GM12878 (cell line): ENCODE measurements at regions not wholly inside any gene's neighbourhood (a gene's known extent, or its start where the extent isn't known, plus 50 kb on each side); places are given as distances from the start of the nearest gene placed in this dataset.

Experiments
- ATAC-seq: fragments of 200-7000 bp; cut with Tn5 transposase; 3 replicates; pipeline ENCODE4 v1.9.1; 2020; ENCODE audit warnings: mild to moderate bottlenecking, moderate library complexity
- BruUV-seq: library from RNA; stranded (reverse); fragments of 400-500 nt; replicated peaks from 2 replicates; lab custom pipeline; 2021; lab: Mats Ljungman, UMichigan
- CTCF ChIA-PET: fragments of 300-600 bp; sonication (Branson Sonifier 250); formaldehyde crosslinking; extraction: SDS; loops from one replicate; lab custom pipeline; 2021; ENCODE audit warnings: inconsistent platforms; lab: Yijun Ruan, JAX
- POLR2A ChIA-PET: fragments of 350-600 bp; formaldehyde crosslinking; extraction: SDS; loops from one replicate; lab custom pipeline; 2021; ENCODE audit warnings: inconsistent platforms; lab: Charles Lee
- RAD21 ChIA-PET: fragments of 300-600 bp; sonication (Branson Sonifier 250); formaldehyde crosslinking; loops from one replicate; lab custom pipeline; 2023; ENCODE audit warnings: antibody characterized with exemption; ENCODE audit not compliant: unreplicated experiment; lab: Charles Lee
- SMC1A ChIA-PET: fragments of 300-600 bp; sonication (Branson Sonifier 250); formaldehyde crosslinking; loops from one replicate; lab custom pipeline; 2023; ENCODE audit not compliant: unreplicated experiment, uncharacterized antibody; lab: Charles Lee
- DNase-seq: peaks from one replicate; pipeline ENCODE4 v3.0.0-alpha.2; 2011; ENCODE audit warnings: low read depth, low spot score
- FAIRE-seq: peaks from 3 replicates; lab custom pipeline; 2011; peaks lifted over from hg19 to GRCh38; lab: Jason Lieb, UNC
- H2AFZ ChIP-seq: 2 replicates; pipeline ENCODE4 v1.6.0; 2011; ENCODE audit warnings: low read depth, low read length, control low read depth; ENCODE audit not compliant: control insufficient read depth
- H3K27ac ChIP-seq: 2 replicates; pipeline ENCODE4 v1.5.1; 2011; ENCODE audit warnings: control low read depth; ENCODE audit not compliant: control insufficient read depth, insufficient read depth
- H3K27me3 ChIP-seq, 2 experiments: replicated peaks in 1 of 2; 2 replicates each; pipeline versions ENCODE4 v1.6.0 to v1.6.1; 2011; ENCODE audit warnings: low read length in 1 of 2; ENCODE audit not compliant: control insufficient read depth in 2 of 2, insufficient read depth in 2 of 2
- H3K36me3 ChIP-seq, 2 experiments: 2 replicates each; pipeline ENCODE4 v1.5.1; 2011; ENCODE audit warnings: low read length in 1 of 2; ENCODE audit not compliant: control insufficient read depth in 2 of 2, insufficient read depth in 2 of 2
- H3K4me1 ChIP-seq: 2 replicates; pipeline ENCODE4 v1.6.1; 2011; ENCODE audit warnings: mild to moderate bottlenecking, low read length, moderate library complexity, mixed read lengths; ENCODE audit not compliant: control insufficient read depth, insufficient read depth
- H3K4me2 ChIP-seq: 2 replicates; pipeline ENCODE4 v1.6.0; 2011; ENCODE audit warnings: control low read depth; ENCODE audit not compliant: control insufficient read depth, insufficient read depth
- H3K4me3 ChIP-seq: fragments of 200-600 bp; sonication (generic); 2 replicates; pipeline ENCODE4 v1.5.1; 2016
- H3K79me2 ChIP-seq: 2 replicates; pipeline ENCODE4 v1.6.0; 2011; ENCODE audit warnings: low read length; ENCODE audit not compliant: control insufficient read depth, insufficient read depth
- H3K9ac ChIP-seq: 2 replicates; pipeline ENCODE4 v1.8.0; 2011; ENCODE audit warnings: low read length, control low read depth, mixed read lengths; ENCODE audit not compliant: control insufficient read depth, insufficient read depth
- H3K9me3 ChIP-seq: replicated peaks from 3 replicates; pipeline ENCODE4 v1.5.1; 2011; ENCODE audit warnings: mild to moderate bottlenecking, low read length; ENCODE audit not compliant: control insufficient read depth, insufficient read depth
- H4K20me1 ChIP-seq: 2 replicates; pipeline ENCODE4 v1.6.0; 2011; ENCODE audit not compliant: control insufficient read depth, insufficient read depth
- ATF7 ChIP-seq: fragments of 450-650 bp; IDR thresholded peaks from 2 replicates; pipeline ENCODE4 v1.6.1; 2016; ENCODE audit warnings: low read depth, mild to moderate bottlenecking
- BHLHE40 ChIP-seq, 2 experiments: fragments of 450-650 bp in 1 of 2; IDR thresholded peaks; 2 replicates each; pipeline ENCODE4 v1.6.1; 2011 to 2017; ENCODE audit warnings: low read depth in 2 of 2, borderline replicate concordance in 1 of 2, improper control_type of control experiment in 1 of 2, low read length in 1 of 2, mild to moderate bottlenecking in 1 of 2
- BMI1 ChIP-seq: fragments of 450-650 bp; IDR thresholded peaks from 2 replicates; pipeline ENCODE4 v1.6.1; 2016; ENCODE audit warnings: mild to moderate bottlenecking, moderate library complexity, borderline replicate concordance
- EP300 ChIP-seq, 2 experiments: fragments of 150-350 bp in 1 of 2; IDR thresholded peaks; 2 replicates each; pipeline ENCODE4 v1.6.1; 2011 to 2012; ENCODE audit warnings: low read depth in 2 of 2, low read length in 2 of 2, borderline replicate concordance in 1 of 2, improper control_type of control experiment in 1 of 2, inconsistent platforms in 1 of 2; ENCODE audit not compliant: control insufficient read depth in 1 of 2
- MEF2B ChIP-seq: fragments of 450-650 bp; IDR thresholded peaks from 2 replicates; pipeline ENCODE4 v1.6.1; 2018; ENCODE audit warnings: mild to moderate bottlenecking, moderate library complexity; ENCODE audit not compliant: partially characterized antibody, poor library complexity, severe bottlenecking
- RAD51 ChIP-seq: fragments of 450-650 bp; IDR thresholded peaks from 2 replicates; pipeline ENCODE4 v1.6.1; 2016; ENCODE audit warnings: moderate library complexity, mild to moderate bottlenecking, inconsistent platforms
- WGBS: methylation state at CpG from one replicate; pipeline ENCODE4 v1.1.6; 2016; ENCODE audit warnings: low lambda C conversion rate; ENCODE audit not compliant: insufficient replicate concordance, insufficient coverage; ENCODE audit errors: missing lambda C conversion rate; 5-methylcytosine and 5-hydroxymethylcytosine counted together
- in situ Hi-C: fragments of 300-500 bp; cut with MboI; formaldehyde crosslinking; loops from 9 replicates; pipeline ENCODE4 v1.14.3; 2018; ENCODE audit warnings: mixed read lengths
- intact Hi-C: fragments of 100-400 bp; cut with micrococcal nuclease; formaldehyde crosslinking; loops from one replicate; pipeline ENCODE4 v1.14.2; 2022; ENCODE audit not compliant: unreplicated experiment
- TF ChIP-seq, protein P1 (sequence below): IDR thresholded peaks from 2 replicates; pipeline ENCODE4 v1.6.1; 2011; ENCODE audit warnings: low read depth, low read length, improper control_type of control experiment, borderline replicate concordance
- TF ChIP-seq, protein P2 (sequence below): IDR thresholded peaks from 2 replicates; pipeline ENCODE4 v1.6.1; 2011; ENCODE audit warnings: borderline replicate concordance, low read depth, mild to moderate bottlenecking, moderate library complexity, low read length; ENCODE audit not compliant: insufficient read depth, poor library complexity, severe bottlenecking
- TF ChIP-seq, protein P3 (sequence below): IDR thresholded peaks from 2 replicates; pipeline ENCODE4 v1.6.1; 2012; ENCODE audit warnings: low read depth, low read length, improper control_type of control experiment
- TF ChIP-seq, protein P4 (sequence below): fragments of 450-650 bp; IDR thresholded peaks from 2 replicates; pipeline ENCODE4 v1.6.1; 2017; ENCODE audit warnings: mild to moderate bottlenecking, moderate library complexity

DNA sequence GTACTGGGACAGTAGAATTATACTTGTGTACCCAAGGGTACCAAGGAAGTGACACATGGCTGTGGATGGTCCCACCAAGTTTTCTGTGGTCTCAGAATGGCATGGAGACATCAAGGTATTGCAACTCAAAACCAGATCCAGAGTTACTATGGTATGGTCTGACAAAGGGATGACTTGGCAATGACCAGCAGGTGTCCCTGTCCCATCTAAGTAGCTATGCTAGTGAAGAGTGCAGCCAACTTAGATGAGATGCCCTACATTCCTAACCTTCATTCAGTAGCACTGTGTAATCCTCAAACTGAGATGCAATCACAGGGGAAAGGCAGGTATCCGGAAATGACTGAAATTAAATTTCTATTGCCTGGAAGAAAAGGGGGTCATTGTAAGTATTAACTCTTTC lies 188.7 kb upstream of the TMEM260 start:
- Histone ChIP-seq H3K4me1 (no peaks in the 10 kb centered on the region), H3K9me3 (no peaks in the 10 kb centered on the region), H3K9ac (no peak overlapping the region), H3K4me2 (no peak overlapping the region), H3K4me3 (no peak overlapping the region), H3K36me3 (no peaks in the 10 kb centered on the region), H3K27ac (no peak overlapping the region), H3K79me2 (no peaks in the 10 kb centered on the region), H4K20me1 (no peaks in the 10 kb centered on the region), H3K27me3 (no peaks in the 10 kb centered on the region), H2AFZ (no peak overlapping the region)
- in situ Hi-C loops: no loop called here
- SMC1A ChIA-PET: interaction anchor here (0.8 to 1.1 kb wide), 2 partner anchors 10 to 11 kb away, joined by 3 to 5 read pairs; no protein-coding TSS in a partner anchor
- RAD21 ChIA-PET: no interaction called here
- ATAC-seq (no peak), FAIRE-seq (no peak), DNase-seq (no peak)
- CTCF ChIA-PET: interaction anchor here (1.2 kb wide), 1 partner anchor 83 kb away, joined by 3 read pairs; no protein-coding TSS in a partner anchor
- BruUV-seq: no TSS peak
- 6% methylated on average over 1 of the region's 1 CpG for WGBS
- no peak for TF ChIP-seq EP300 (IDR thresholded peaks at IDR 0.05; ENCODE audit: borderline replicate concordance in 1 of 2, control insufficient read depth in 1 of 2, low read depth in 2 of 2, low read length in 2 of 2)
- TF ChIP-seq, protein P1, sequence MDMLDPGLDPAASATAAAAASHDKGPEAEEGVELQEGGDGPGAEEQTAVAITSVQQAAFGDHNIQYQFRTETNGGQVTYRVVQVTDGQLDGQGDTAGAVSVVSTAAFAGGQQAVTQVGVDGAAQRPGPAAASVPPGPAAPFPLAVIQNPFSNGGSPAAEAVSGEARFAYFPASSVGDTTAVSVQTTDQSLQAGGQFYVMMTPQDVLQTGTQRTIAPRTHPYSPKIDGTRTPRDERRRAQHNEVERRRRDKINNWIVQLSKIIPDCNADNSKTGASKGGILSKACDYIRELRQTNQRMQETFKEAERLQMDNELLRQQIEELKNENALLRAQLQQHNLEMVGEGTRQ: no peak
- TF ChIP-seq, protein P2, sequence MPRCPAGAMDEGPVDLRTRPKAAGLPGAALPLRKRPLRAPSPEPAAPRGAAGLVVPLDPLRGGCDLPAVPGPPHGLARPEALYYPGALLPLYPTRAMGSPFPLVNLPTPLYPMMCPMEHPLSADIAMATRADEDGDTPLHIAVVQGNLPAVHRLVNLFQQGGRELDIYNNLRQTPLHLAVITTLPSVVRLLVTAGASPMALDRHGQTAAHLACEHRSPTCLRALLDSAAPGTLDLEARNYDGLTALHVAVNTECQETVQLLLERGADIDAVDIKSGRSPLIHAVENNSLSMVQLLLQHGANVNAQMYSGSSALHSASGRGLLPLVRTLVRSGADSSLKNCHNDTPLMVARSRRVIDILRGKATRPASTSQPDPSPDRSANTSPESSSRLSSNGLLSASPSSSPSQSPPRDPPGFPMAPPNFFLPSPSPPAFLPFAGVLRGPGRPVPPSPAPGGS: no peak
- no peak for TF ChIP-seq RAD51
- no peak for TF ChIP-seq BMI1
- TF ChIP-seq ATF7: no peak
- TF ChIP-seq, protein P3, sequence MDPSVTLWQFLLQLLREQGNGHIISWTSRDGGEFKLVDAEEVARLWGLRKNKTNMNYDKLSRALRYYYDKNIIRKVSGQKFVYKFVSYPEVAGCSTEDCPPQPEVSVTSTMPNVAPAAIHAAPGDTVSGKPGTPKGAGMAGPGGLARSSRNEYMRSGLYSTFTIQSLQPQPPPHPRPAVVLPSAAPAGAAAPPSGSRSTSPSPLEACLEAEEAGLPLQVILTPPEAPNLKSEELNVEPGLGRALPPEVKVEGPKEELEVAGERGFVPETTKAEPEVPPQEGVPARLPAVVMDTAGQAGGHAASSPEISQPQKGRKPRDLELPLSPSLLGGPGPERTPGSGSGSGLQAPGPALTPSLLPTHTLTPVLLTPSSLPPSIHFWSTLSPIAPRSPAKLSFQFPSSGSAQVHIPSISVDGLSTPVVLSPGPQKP: no peak
- no peak for TF ChIP-seq MEF2B
- TF ChIP-seq BHLHE40 (IDR thresholded peaks at IDR 0.05; ENCODE audit: borderline replicate concordance in 1 of 2, low read depth in 2 of 2, low read length in 1 of 2): no peak
- TF ChIP-seq, protein P4, sequence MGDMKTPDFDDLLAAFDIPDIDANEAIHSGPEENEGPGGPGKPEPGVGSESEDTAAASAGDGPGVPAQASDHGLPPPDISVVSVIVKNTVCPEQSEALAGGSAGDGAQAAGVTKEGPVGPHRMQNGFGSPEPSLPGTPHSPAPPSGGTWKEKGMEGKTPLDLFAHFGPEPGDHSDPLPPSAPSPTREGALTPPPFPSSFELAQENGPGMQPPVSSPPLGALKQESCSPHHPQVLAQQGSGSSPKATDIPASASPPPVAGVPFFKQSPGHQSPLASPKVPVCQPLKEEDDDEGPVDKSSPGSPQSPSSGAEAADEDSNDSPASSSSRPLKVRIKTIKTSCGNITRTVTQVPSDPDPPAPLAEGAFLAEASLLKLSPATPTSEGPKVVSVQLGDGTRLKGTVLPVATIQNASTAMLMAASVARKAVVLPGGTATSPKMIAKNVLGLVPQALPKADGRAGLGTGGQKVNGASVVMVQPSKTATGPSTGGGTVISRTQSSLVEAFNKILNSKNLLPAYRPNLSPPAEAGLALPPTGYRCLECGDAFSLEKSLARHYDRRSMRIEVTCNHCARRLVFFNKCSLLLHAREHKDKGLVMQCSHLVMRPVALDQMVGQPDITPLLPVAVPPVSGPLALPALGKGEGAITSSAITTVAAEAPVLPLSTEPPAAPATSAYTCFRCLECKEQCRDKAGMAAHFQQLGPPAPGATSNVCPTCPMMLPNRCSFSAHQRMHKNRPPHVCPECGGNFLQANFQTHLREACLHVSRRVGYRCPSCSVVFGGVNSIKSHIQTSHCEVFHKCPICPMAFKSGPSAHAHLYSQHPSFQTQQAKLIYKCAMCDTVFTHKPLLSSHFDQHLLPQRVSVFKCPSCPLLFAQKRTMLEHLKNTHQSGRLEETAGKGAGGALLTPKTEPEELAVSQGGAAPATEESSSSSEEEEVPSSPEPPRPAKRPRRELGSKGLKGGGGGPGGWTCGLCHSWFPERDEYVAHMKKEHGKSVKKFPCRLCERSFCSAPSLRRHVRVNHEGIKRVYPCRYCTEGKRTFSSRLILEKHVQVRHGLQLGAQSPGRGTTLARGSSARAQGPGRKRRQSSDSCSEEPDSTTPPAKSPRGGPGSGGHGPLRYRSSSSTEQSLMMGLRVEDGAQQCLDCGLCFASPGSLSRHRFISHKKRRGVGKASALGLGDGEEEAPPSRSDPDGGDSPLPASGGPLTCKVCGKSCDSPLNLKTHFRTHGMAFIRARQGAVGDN: no peak
- intact Hi-C loops: no loop called here
- POLR2A ChIA-PET: no interaction called here
